Keratinocyte (primary cell): ENCODE measurements at regions not wholly inside any gene's neighbourhood (a gene's known extent, or its start where the extent isn't known, plus 50 kb on each side); places are given as distances from the start of the nearest gene placed in this dataset.

Experiments used
- CTCF ChIP-seq, 3 experiments: IDR thresholded peaks in 1 of 3; conservative IDR thresholded peaks in 1 of 3; optimal IDR thresholded peaks in 1 of 3; 2 replicates in 2 of 3; 3 replicates in 1 of 3; pipeline versions ENCODE3 to v1.5.1; 2011; ENCODE audit warnings: low read length in 3 of 3, mild to moderate bottlenecking in 3 of 3, moderate library complexity in 2 of 3, control low read depth in 1 of 3, inconsistent platforms in 1 of 3; ENCODE audit not compliant: insufficient read depth in 2 of 3; ENCODE audit errors: extremely low read depth in 1 of 3
- EZH2 ChIP-seq: IDR thresholded peaks from one replicate; pipeline ENCODE4 v1.6.1; 2012; ENCODE audit warnings: inconsistent platforms, mild to moderate bottlenecking, low read length, moderate library complexity

- TF ChIP-seq CTCF (optimal IDR thresholded peaks at IDR 0.05 in 1 of 3, IDR thresholded peaks at IDR 0.05 in 1 of 3, conservative IDR thresholded peaks at IDR 0.05 in 1 of 3; ENCODE audit: extremely low read depth in 1 of 3, insufficient read depth in 2 of 3, low read length in 3 of 3), result no peak
- TF ChIP-seq EZH2, result no peak
Observed at GRCh38 chr11:37914859-37915258, 1316.8 kb upstream of the RAG2 start.
